ENCODE measurements at regions not wholly inside any gene's neighbourhood (a gene's known extent, or its start where the extent isn't known, plus 50 kb on each side); places are given as distances from the start of the nearest gene placed in this dataset.
"Not testable (repeated sequence)": the region's sequence is repeated elsewhere in the genome, so short reads cannot be mapped to it uniquely, and the experiment has no call there.

- H3K79me2 ChIP-seq (ENCODE audit: low read length): no peaks in the 10 kb centered on the region
- no peaks in the 10 kb centered on the region for H3K9me3 ChIP-seq (replicated peaks; ENCODE audit: insufficient read depth, low read length)
- no peak overlapping the region for H3K4me2 ChIP-seq (ENCODE audit: low read depth, low read length)
- H3K4me3 ChIP-seq (ENCODE audit: low read length): no peak overlapping the region
- H3F3A ChIP-seq (ENCODE audit: insufficient read depth, low read length): no peaks in the 10 kb centered on the region
- no peaks in the 10 kb centered on the region for H3K4me1 ChIP-seq (ENCODE audit: low read length)
- H3K9ac ChIP-seq (ENCODE audit: low read length): no peak overlapping the region
- no peaks in the 10 kb centered on the region for H3K9me2 ChIP-seq (replicated peaks; ENCODE audit: insufficient read depth, low read length)
- H3K36me3 ChIP-seq (replicated peaks; ENCODE audit: insufficient read depth, low read length): no peaks in the 10 kb centered on the region
- no peaks in the 10 kb centered on the region for H3K27me3 ChIP-seq (replicated peaks; ENCODE audit: insufficient read depth, low read length)
- no peaks in the 10 kb centered on the region for H4K20me1 ChIP-seq (ENCODE audit: insufficient read depth, low read length)
- DNase-seq: no peak
- H3K27ac ChIP-seq (ENCODE audit: low read length): no peak overlapping the region
- TF ChIP-seq EZH2 (optimal IDR thresholded peaks at IDR 0.05; ENCODE audit: low read depth, low read length) (no peak), CTCF (IDR thresholded peaks at IDR 0.05; ENCODE audit: low read length) (no peak), EZH2phosphoT487 (IDR thresholded peaks at IDR 0.05; ENCODE audit: low read length) (no peak)
- no peak overlapping the region for H2AFZ ChIP-seq (ENCODE audit: low read length)
These were observed 316.5 kb downstream of the ICE1 start for GRCh38 chr5:5738797-5739489.

- no peaks in the 10 kb centered on the region for H3K79me2 ChIP-seq (ENCODE audit: low read length)
- TF ChIP-seq EZH2phosphoT487 (IDR thresholded peaks at IDR 0.05; ENCODE audit: low read length): no peak
- H3K4me2 ChIP-seq (ENCODE audit: low read depth, low read length): no peak overlapping the region
- H3K9me2 ChIP-seq (replicated peaks; ENCODE audit: insufficient read depth, low read length): no peaks in the 10 kb centered on the region
- no peak overlapping the region for H3K27ac ChIP-seq (ENCODE audit: low read length)
- H3F3A ChIP-seq (ENCODE audit: insufficient read depth, low read length): no peaks in the 10 kb centered on the region
- H3K9ac ChIP-seq (ENCODE audit: low read length): no peak overlapping the region
- no peak overlapping the region for H3K4me3 ChIP-seq (ENCODE audit: low read length)
- H3K27me3 ChIP-seq (replicated peaks; ENCODE audit: insufficient read depth, low read length): no peaks in the 10 kb centered on the region
- no peaks in the 10 kb centered on the region for H4K20me1 ChIP-seq (ENCODE audit: insufficient read depth, low read length)
- no peak overlapping the region for H2AFZ ChIP-seq (ENCODE audit: low read length)
- no peaks in the 10 kb centered on the region for H3K36me3 ChIP-seq (replicated peaks; ENCODE audit: insufficient read depth, low read length)
- no peaks in the 10 kb centered on the region for H3K4me1 ChIP-seq (ENCODE audit: low read length)
- DNase-seq: no peak
- H3K9me3 ChIP-seq (replicated peaks; ENCODE audit: insufficient read depth, low read length): no peaks in the 10 kb centered on the region
These were observed 313.5 kb downstream of the ICE1 start for GRCh38 chr5:5736007-5736406.

- not testable (repeated sequence) for H3K9me2 ChIP-seq (replicated peaks; ENCODE audit: insufficient read depth, low read length); H3F3A ChIP-seq (ENCODE audit: insufficient read depth, low read length); H4K20me1 ChIP-seq (ENCODE audit: insufficient read depth, low read length); H3K79me2 ChIP-seq (ENCODE audit: low read length); DNase-seq; H3K9ac ChIP-seq (ENCODE audit: low read length); H3K4me1 ChIP-seq (ENCODE audit: low read length); H2AFZ ChIP-seq (ENCODE audit: low read length); H3K27me3 ChIP-seq (replicated peaks; ENCODE audit: insufficient read depth, low read length); H3K27ac ChIP-seq (ENCODE audit: low read length); H3K4me2 ChIP-seq (ENCODE audit: low read depth, low read length); H3K9me3 ChIP-seq (replicated peaks; ENCODE audit: insufficient read depth, low read length); H3K4me3 ChIP-seq (ENCODE audit: low read length); H3K36me3 ChIP-seq (replicated peaks; ENCODE audit: insufficient read depth, low read length)
These were observed 310.6 kb downstream of the ICE1 start for GRCh38 chr5:5733058-5733457.

GRCh38 chr5:5726401-5726800 is 303.9 kb downstream of the ICE1 start:
- no peak for DNase-seq
- H3K27ac ChIP-seq (ENCODE audit: low read length): no peak overlapping the region
- H4K20me1 ChIP-seq (ENCODE audit: insufficient read depth, low read length): no peaks in the 10 kb centered on the region
- H3K9ac ChIP-seq (ENCODE audit: low read length): no peak overlapping the region
- H3K27me3 ChIP-seq (replicated peaks; ENCODE audit: insufficient read depth, low read length): no peaks in the 10 kb centered on the region
- TF ChIP-seq EZH2 (optimal IDR thresholded peaks at IDR 0.05; ENCODE audit: low read depth, low read length) (no peak), EZH2phosphoT487 (IDR thresholded peaks at IDR 0.05; ENCODE audit: low read length) (no peak), CTCF (IDR thresholded peaks at IDR 0.05; ENCODE audit: low read length) (no peak)
- H3K4me3 ChIP-seq (ENCODE audit: low read length): no peak overlapping the region
- H3F3A ChIP-seq (ENCODE audit: insufficient read depth, low read length): no peaks in the 10 kb centered on the region
- no peak overlapping the region for H2AFZ ChIP-seq (ENCODE audit: low read length)
- no peaks in the 10 kb centered on the region for H3K9me2 ChIP-seq (replicated peaks; ENCODE audit: insufficient read depth, low read length)
- H3K9me3 ChIP-seq (replicated peaks; ENCODE audit: insufficient read depth, low read length): no peaks in the 10 kb centered on the region
- no peaks in the 10 kb centered on the region for H3K4me1 ChIP-seq (ENCODE audit: low read length)
- no peaks in the 10 kb centered on the region for H3K36me3 ChIP-seq (replicated peaks; ENCODE audit: insufficient read depth, low read length)
- H3K79me2 ChIP-seq (ENCODE audit: low read length): no peaks in the 10 kb centered on the region
- H3K4me2 ChIP-seq (ENCODE audit: low read depth, low read length): no peak overlapping the region

Measured in MM.1S (cell line).